T47D (cell line): ENCODE measurements at regions not wholly inside any gene's neighbourhood (a gene's known extent, or its start where the extent isn't known, plus 50 kb on each side); places are given as distances from the start of the nearest gene placed in this dataset.
"Not testable (repeated sequence)": the region's sequence is repeated elsewhere in the genome, so short reads cannot be mapped to it uniquely, and the experiment has no call there.

Source experiments
- DNase-seq, 2 experiments: peaks; one replicate each; pipeline versions ENCODE4 v3.0.0 to v3.0.0-alpha.2; 2011 to 2012; ENCODE audit warnings: low read depth in 1 of 2, low spot score in 1 of 2
- JUND ChIP-seq: IDR thresholded peaks from 2 replicates; pipeline ENCODE4 v1.6.1; 2012; ENCODE audit warnings: low read depth
- in situ Hi-C: cut with HindIII; loops from 2 replicates; pipeline ENCODE4 v1.10.0; 2016; ENCODE audit warnings: low sequenced_read_pairs, low pct_unique_long_range_greater_than_20kb

DNA sequence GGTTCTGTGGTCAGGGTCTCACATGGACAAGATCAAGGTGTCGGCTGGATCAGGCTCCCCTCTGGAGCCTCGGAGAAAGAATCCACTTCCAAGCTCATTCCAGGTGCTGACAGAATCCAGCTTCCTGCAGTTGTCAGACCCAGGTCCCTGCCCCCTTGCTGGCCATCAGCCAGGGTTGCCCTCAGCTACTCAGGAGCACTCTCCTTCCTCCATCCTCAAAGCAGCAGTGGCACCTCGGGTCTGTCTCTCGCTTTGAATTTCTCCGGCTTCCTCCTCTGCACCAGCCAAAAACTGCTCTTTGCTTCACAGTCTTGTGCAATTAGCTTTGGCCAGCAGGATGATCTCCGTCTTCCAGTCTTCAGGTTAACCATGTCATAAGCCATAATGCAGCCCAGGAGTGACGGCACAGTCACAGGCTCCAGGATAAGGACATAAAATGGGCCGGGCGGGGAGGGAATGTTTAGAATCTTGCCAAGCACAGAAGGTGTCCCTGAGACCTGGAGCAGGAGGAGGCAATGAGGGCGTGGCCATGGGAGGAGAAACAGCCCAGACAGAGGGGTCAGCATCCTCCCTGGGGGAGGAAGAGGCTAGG lies 79.4 kb upstream of the SLC25A33 start:
- in situ Hi-C loops: no loop called here
- DNase-seq: no peak
- no peak for TF ChIP-seq JUND

DNA sequence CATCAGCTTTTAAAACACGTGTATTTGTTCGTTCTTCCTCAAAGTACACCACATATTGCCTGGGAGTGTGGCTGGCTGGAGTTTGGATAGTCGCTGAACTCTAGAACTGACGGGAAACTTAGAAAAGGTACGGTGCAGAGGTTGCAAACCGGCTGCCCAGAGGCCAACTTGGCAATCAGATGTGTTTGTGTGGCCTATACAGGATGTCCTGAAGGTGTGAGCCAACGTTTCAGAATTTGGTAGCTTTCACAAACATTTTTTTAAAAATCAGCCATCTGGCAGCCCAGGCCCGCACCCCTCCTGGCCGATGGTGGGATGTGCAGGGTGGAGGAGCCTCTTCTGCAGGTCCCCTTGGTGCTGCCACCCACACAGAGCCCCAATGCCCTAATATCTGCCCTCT lies 73.6 kb upstream of the SLC25A33 start:
- TF ChIP-seq JUND: no peak
- DNase-seq: no peak
- in situ Hi-C loops: no loop called here

DNA sequence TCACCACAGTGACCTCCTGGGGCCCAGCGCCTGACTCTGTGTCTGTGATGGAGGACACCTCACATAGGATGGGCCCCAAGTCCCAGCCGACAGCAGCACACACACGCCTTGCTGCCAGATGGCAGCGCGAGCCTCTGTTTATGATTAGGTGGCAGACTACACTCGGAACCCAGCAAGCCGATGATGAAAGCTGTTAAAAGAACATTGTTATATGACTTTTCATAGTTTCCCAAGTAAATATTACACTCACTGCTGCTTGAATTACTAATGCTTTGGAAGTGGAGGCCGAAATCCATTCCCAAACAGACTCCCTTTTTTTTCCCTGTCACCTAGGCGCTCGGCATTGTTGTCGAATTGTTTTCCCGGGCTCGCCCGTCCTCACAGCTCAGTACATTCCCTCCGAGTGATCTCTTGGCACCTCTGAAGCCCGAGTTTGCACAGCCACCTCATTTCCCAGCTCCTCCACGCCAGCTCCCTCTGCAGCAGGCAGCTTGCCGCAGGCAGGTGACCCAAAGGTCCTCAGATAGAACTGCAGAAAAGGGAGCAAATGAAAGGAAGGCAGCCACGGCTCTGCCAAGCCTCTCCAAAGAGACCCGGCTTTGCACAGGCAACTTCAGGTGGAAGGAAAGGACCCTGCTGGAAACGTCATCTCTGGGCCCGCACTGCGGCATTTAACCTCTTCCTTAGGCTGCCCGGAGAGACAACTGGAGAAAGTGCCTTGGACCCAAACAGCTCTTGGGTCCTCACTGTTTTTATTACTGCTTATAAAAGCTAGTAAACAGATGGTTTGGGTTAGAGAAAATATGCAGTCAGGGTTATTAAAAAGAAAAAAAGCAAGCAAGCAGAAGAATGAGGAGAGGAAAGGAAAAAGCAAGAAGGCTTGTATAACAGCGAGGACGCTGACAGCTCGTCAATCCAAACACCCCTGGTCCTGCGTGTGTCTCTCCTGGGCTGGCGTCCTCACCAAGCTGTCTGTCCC lies 72.2 kb upstream of the SLC25A33 start:
- in situ Hi-C loops: no loop called here
- TF ChIP-seq JUND: no peak
- DNase-seq: no peak

DNA sequence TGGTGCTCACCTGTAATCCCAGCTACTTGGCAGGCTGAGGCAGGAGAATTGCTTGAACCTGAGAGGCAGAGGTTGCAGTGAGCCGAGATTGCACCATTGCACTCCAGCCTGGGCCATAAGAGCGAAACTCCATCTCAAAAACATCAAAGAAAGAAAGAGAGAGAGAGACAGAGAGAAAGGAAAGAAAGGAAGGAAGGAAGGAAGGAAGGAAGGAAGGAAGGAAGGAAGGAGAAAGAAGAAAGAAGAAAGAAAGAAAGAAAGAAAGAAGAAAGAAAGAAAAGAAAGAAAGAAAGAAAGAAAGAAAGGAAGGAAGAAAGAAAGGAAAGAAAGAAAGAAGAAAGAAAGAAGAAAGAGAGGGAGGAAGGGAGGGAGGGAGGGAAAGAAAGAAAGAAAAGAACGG lies 69.4 kb upstream of the SLC25A33 start:
- in situ Hi-C loops, DNase-seq: not testable (repeated sequence)

DNA sequence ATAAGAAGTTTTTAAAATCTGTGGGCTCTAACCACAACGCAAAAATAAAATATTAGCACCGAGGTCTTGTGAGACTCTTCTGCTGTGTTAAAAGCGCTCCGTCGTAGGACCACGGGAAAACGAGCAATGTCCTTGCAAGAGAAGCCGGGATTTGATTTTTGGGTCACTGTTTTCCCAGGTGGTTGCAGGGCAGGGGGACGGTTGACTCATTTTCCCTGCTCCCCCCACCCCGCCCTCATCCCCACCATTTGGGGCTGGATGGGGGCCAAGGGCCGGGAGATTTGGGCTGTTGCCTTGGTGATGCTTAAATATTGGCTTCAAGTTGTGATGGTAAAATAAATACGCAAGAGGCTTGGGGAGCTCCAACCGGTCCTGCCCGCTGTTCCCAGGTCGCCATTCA lies 67.6 kb upstream of the SLC25A33 start:
- in situ Hi-C loops: no loop called here
- no peak for DNase-seq
- TF ChIP-seq JUND: no peak

DNA sequence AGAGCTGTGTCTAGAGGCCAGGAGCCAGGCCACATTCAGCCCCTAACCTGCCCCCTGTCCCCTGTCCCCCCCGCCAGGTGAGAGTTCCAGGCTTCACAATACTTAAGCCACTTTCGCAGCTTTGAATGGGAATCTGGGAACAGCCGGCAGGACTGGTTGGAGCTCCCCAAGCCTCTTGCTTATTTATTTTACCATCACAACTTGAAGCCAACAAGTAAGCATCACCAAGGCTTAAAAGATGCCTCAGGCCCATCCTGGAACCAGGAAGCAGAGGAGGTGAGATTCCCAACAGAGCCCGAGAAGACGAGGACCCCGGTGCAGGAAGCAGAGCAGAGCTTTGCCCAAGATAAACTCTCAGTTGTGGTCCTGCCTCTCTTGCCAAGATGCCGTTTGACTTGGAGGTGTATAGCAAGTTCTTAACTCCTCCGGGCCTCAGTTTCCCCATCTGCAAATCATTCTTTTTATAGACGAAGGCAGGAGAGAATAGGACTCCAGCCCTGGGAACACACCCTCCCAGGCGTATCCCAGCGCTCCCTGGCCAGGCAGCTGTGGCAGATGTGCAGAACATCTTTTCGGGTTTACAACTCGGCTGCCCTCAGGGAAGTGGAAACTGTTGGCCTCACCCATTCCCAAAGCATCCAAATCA lies 66.8 kb upstream of the SLC25A33 start:
- DNase-seq: peak in 1 of 2 experiments; percentile 70
- TF ChIP-seq JUND: no peak
- in situ Hi-C loops: no loop called here

DNA sequence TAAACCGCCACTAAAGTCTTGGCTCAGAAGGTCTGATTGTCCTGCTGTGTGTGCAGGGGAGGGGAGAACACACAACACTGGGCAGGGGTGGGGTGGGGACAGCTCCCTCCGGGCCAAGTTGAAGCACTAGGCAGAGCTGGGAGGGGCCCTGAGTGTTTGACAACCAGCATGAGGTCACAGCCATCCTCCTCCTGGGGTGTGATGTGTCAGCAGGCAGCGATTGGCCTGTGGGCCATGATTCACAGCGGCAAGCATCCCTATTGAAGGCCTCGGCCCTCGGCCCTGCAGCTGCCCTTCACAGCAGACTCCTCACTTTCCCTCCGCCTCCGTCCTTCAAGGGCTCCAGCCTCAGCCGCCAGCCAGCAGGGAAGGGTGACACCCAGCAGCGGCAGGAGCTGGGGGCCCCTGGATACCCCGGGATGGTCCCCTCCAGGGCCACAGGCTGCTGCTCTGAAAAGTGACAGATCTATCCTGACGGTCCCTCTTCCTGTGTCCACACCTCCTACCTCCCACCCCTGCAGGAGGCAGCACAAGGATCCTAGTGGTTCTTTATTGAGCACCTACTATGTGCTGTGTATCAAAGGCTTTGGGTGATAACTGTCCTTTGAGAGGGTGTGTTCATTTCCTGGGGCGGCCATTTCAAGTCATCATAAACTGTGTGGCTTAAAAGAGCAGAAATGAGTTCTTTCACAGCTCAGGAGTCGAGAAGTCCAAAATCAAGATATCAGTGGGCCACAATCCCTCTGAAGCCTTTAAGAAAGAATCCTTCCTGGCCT lies 66.0 kb upstream of the SLC25A33 start:
- no peak for TF ChIP-seq JUND
- in situ Hi-C loops: no loop called here
- DNase-seq: no peak

DNA sequence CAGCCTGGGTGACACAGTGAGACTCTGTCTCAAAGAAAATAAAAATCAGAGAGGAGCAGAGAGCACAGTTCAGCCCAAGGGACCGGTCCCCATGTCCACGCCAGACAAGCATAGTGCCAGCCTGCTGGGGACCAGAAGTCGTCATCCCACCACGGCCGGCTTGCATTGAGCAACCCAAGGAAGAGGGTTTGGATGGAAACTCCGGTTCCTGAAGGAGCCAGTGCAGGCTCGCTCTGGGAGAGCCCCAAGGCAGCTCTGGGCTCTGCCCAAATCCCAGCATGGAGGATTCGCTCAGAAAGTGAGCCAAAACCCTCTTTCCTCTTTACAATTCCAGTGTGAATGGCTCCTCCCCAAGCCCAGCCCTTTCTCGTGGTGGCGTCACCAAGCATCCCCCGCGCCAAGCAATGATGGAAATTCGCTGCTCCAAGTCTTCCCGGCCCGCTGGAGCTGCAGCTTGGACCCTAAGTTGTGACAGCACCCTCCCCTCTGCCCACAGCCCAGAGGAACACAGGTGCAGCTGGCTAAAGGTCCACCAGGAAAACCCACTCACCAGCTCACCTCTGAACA lies 64.1 kb upstream of the SLC25A33 start:
- DNase-seq: no peak
- in situ Hi-C loops: no loop called here
- TF ChIP-seq JUND: no peak

DNA sequence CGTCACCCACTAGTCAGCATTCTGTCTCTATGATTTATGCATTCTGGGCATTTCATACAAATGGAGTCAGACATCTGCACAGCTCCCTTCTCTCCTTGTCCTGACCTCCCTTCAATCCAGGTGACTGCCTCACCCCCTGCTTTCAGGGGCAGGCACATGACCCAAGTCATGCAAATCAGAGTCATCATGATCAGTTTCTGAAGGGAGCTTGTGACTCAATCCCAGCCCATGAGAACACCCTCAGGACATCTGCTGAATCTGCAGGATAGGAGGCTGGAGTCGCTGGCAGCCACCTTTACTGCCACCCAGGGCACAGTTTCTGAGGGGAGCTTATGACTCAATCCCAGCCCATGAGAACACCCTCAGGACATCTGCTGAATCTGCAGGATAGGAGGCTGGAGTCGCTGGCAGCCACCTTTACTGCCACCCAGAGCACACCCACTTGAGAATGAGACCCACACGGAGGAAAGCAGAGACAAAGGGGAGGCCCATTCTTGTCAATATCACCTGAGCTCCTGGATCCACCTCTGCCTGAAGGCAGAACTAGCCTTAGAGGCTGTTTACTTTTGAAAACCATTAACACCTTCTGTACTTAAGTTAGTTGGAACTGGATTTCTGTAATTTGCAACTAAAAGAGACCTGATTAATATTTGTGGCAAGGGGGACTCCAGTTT lies 62.3 kb upstream of the SLC25A33 start:
- TF ChIP-seq JUND: no peak
- DNase-seq: no peak
- in situ Hi-C loops: no loop called here

DNA sequence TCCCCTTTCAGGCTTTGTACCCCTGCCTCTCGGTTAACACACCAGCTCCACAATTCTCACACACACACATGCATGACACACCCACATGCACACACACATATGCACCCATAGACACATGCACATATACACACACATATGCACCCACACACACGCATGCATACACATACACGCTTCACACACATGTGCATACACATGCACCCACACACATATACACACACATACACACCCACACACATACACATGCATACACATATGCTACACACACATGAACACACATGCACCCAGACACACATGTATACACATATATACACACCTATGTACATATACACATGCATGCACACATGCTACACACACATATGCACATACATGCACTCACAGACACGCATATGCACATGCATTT lies 61.7 kb upstream of the SLC25A33 start:
- TF ChIP-seq JUND: no peak
- DNase-seq: no peak
- in situ Hi-C loops: no loop called here

DNA sequence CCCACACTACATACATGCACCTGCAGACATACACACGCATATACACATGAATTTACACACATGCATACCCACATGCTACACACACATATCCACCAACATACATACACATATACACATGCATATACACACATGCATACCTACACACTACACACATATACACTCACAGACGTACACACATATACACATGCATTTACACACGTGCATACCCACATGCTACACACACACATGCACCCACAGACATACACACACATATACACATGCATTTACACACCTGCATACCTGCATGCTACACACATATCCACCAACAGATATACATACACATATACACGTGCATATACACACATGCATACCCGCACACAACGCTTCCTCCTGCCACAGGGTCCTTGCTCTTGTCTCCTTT lies 61.2 kb upstream of the SLC25A33 start:
- in situ Hi-C loops: no loop called here
- TF ChIP-seq JUND: no peak

DNA sequence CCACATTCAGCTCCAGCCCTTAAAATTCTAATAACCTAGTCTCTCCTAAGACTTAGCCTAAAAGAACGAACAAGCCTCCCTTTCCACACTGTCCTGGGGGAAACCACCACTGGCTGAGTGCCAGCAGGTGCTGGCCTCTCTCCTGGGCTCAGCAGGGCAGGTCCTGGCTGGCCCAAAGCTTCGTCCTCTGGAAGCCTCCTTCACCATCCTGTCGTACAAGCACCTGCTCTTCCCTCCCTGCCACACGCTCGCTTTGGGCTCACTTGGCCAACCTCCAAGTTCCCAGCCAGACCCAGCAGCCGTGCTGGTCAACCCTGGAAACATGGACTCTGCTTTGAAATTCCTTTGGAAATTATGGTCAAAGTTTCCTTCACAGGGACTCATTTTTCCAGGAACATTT lies 58.2 kb upstream of the SLC25A33 start:
- DNase-seq: no peak
- TF ChIP-seq JUND: no peak
- in situ Hi-C loops: no loop called here

More for the DNA sequence above, 61.2 kb upstream of the SLC25A33 start:
- no peak for DNase-seq
